CD14-positive monocyte (primary cell): ENCODE measurements at regions not wholly inside any gene's neighbourhood (a gene's known extent, or its start where the extent isn't known, plus 50 kb on each side); places are given as distances from the start of the nearest gene placed in this dataset.

Experiments
- DNase-seq, 3 donors: peaks; one replicate each; pipeline ENCODE4 v3.0.0-alpha.2; 2011 to 2022
- H2AFZ ChIP-seq: 2 replicates; pipeline ENCODE4 v1.6.0; 2012; ENCODE audit warnings: mild to moderate bottlenecking, low read depth, low read length, inconsistent platforms; ENCODE audit not compliant: insufficient read depth, poor library complexity, severe bottlenecking
- H3K27ac ChIP-seq, 2 donors: 1 replicate in 1 of 2; 2 replicates in 1 of 2; pipeline ENCODE4 v1.5.1; 2012 to 2013; ENCODE audit warnings: low read length in 2 of 2, control low read depth in 1 of 2, inconsistent platforms in 1 of 2, low read depth in 1 of 2, mild to moderate bottlenecking in 1 of 2
- H3K27me3 ChIP-seq, 2 donors: one replicate each; pipeline versions ENCODE4 v1.6.0 to v1.6.1; 2011 to 2013; ENCODE audit warnings: low read length in 2 of 2; ENCODE audit not compliant: control insufficient read depth in 2 of 2, insufficient read depth in 2 of 2
- H3K36me3 ChIP-seq, 2 donors: replicated peaks in 1 of 2; 1 replicate in 1 of 2; 2 replicates in 1 of 2; pipeline versions ENCODE4 v1.5.1 to v1.6.1; 2012 to 2013; ENCODE audit warnings: low read length in 2 of 2, control low read depth in 1 of 2, inconsistent platforms in 1 of 2, mild to moderate bottlenecking in 1 of 2; ENCODE audit not compliant: insufficient read depth in 2 of 2, control insufficient read depth in 1 of 2
- H3K4me1 ChIP-seq, 2 donors: 1 replicate in 1 of 2; 2 replicates in 1 of 2; pipeline versions ENCODE4 v1.5.1 to v1.6.1; 2012 to 2013; ENCODE audit warnings: low read length in 2 of 2, control low read depth in 1 of 2, inconsistent platforms in 1 of 2, mild to moderate bottlenecking in 1 of 2, moderate library complexity in 1 of 2; ENCODE audit not compliant: insufficient read depth in 2 of 2, control insufficient read depth in 1 of 2
- H3K4me2 ChIP-seq: replicated peaks from 2 replicates; pipeline ENCODE3; 2012; ENCODE audit warnings: low read length, moderate library complexity, mild to moderate bottlenecking; ENCODE audit not compliant: poor library complexity, severe bottlenecking; ENCODE audit errors: extremely low read depth
- H3K4me3 ChIP-seq, 3 experiments: fragments of 200-600 bp in 1 of 3; sonication (generic) in 1 of 3; replicated peaks in 1 of 3; 1 replicate in 2 of 3; 2 replicates in 1 of 3; pipeline ENCODE4 v1.5.1; 2011 to 2013; ENCODE audit warnings: low read length in 3 of 3, mild to moderate bottlenecking in 3 of 3, control low read depth in 2 of 3, low read depth in 2 of 3, inconsistent platforms in 1 of 3, moderate library complexity in 1 of 3
- H3K79me2 ChIP-seq: 2 replicates; pipeline ENCODE4 v1.6.0; 2012; ENCODE audit warnings: mild to moderate bottlenecking, control low read depth, inconsistent platforms, low read length, moderate library complexity; ENCODE audit not compliant: insufficient read depth
- H3K9ac ChIP-seq: 2 replicates; pipeline ENCODE4 v1.6.0; 2017; ENCODE audit warnings: low read length, mild to moderate bottlenecking; ENCODE audit not compliant: insufficient read depth, poor library complexity, severe bottlenecking
- H3K9me3 ChIP-seq, 2 donors: replicated peaks in 1 of 2; 1 replicate in 1 of 2; 2 replicates in 1 of 2; pipeline versions ENCODE4 v1.5.1 to v1.6.1; 2012 to 2013; ENCODE audit warnings: low read length in 2 of 2, control low read depth in 1 of 2; ENCODE audit not compliant: control insufficient read depth in 1 of 2, insufficient read depth in 1 of 2
- H4K20me1 ChIP-seq: 2 replicates; pipeline ENCODE4 v1.6.0; 2012; ENCODE audit warnings: mild to moderate bottlenecking, low read length, control low read depth, moderate library complexity; ENCODE audit not compliant: insufficient read depth
- H3K27ac Mint-ChIP-seq, 7 donors: one replicate each; pipeline ENCODE4 v1.8.0; 2020; ENCODE audit warnings: mild to moderate bottlenecking in 7 of 7, mixed read lengths in 7 of 7, moderate library complexity in 6 of 7, inconsistent platforms in 2 of 7
- H3K27me3 Mint-ChIP-seq, 3 donors: one replicate each; pipeline ENCODE4 v1.8.0; 2021 to 2022; ENCODE audit warnings: low read depth in 3 of 3, mild to moderate bottlenecking in 3 of 3, mixed read lengths in 3 of 3, moderate library complexity in 3 of 3, inconsistent platforms in 1 of 3
- H3K36me3 Mint-ChIP-seq, 2 donors: one replicate each; pipeline ENCODE4 v1.8.0; 2020; ENCODE audit warnings: mixed read lengths in 2 of 2, inconsistent platforms in 1 of 2, mild to moderate bottlenecking in 1 of 2
- H3K4me1 Mint-ChIP-seq: one replicate; pipeline ENCODE4 v1.8.0; 2020; ENCODE audit warnings: mild to moderate bottlenecking, mixed read lengths
- H3K4me3 Mint-ChIP-seq, 2 donors: one replicate each; pipeline ENCODE4 v1.8.0; 2020; ENCODE audit warnings: mild to moderate bottlenecking in 2 of 2, mixed read lengths in 2 of 2, moderate library complexity in 1 of 2
- H3K9me3 Mint-ChIP-seq, 7 donors: one replicate each; pipeline ENCODE4 v1.8.0; 2020 to 2022; ENCODE audit warnings: mixed read lengths in 7 of 7, mild to moderate bottlenecking in 6 of 7, moderate library complexity in 6 of 7, inconsistent platforms in 2 of 7
- WGBS: methylation state at CpG from one replicate; pipeline ENCODE4 v1.1.5; 2013; ENCODE audit warnings: missing lambda C conversion rate; ENCODE audit not compliant: insufficient coverage; 5-methylcytosine and 5-hydroxymethylcytosine counted together
- intact Hi-C, 2 donors: fragments of 100-400 bp; cut with micrococcal nuclease; formaldehyde crosslinking; loops; one replicate each; pipeline versions ENCODE4 v1.15.0 to v1.15.1; 2023
- TF ChIP-seq, protein P1 (sequence below): fragments of 200-600 bp; IDR thresholded peaks from one replicate; pipeline ENCODE4 v1.8.0; 2022; ENCODE audit warnings: antibody characterized with exemption, mild to moderate bottlenecking

DNA sequence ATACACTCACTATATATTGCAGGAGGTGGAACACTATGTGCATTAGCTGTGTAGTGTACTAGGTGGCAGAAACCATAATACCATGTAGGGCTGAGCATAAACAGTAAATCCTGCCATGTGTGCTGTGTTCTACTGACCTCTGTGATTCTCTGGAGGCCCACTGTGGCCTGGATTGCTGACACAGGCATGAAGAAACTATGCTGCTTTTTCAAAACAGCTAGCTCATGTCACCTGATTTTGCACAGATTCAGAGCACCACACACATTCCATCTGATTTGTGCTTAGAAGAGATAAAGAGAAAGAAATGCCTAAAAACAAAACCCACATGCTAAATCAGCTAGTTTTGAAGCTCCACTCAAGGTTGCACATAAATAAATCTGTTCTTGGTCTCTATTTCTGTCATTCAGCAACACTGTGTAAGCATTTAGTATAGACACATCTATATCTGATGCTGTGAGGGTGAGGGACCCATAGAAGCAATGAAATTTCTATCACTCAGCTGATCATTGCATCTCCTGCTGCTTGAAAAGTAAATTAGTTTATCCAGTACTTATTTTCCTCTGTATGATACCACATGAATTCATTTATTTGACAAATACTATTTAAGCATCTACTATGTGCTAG is 1007.7 kb upstream of the SEMA6D start:
- Histone ChIP-seq H3K27me3 (no peaks in the 10 kb centered on the region), H3K4me1 (no peaks in the 10 kb centered on the region), H4K20me1 (no peaks in the 10 kb centered on the region), H3K4me2 (no peak overlapping the region), H3K4me3 (no peak overlapping the region), H2AFZ (no peak overlapping the region), H3K36me3 (no peaks in the 10 kb centered on the region), H3K27ac (no peak overlapping the region), H3K9me3 (peaks cover 5 to 8% of the 10 kb centered on the region in 2 donors), H3K9ac (no peak overlapping the region), H3K79me2 (no peaks in the 10 kb centered on the region)
- Mint-ChIP-seq H3K4me1 (no peaks in the 10 kb centered on the region), H3K9me3 (peaks cover 0 to 8% (median 5%) of the 10 kb centered on the region in 7 donors), H3K36me3 (no peaks in the 10 kb centered on the region), H3K4me3 (no peak overlapping the region), H3K27me3 (peaks cover 0 to 2% (median 0%) of the 10 kb centered on the region in 3 donors), H3K27ac (no peak overlapping the region)
- intact Hi-C loops: no loop called here
- no peak for DNase-seq
- TF ChIP-seq, protein P1, sequence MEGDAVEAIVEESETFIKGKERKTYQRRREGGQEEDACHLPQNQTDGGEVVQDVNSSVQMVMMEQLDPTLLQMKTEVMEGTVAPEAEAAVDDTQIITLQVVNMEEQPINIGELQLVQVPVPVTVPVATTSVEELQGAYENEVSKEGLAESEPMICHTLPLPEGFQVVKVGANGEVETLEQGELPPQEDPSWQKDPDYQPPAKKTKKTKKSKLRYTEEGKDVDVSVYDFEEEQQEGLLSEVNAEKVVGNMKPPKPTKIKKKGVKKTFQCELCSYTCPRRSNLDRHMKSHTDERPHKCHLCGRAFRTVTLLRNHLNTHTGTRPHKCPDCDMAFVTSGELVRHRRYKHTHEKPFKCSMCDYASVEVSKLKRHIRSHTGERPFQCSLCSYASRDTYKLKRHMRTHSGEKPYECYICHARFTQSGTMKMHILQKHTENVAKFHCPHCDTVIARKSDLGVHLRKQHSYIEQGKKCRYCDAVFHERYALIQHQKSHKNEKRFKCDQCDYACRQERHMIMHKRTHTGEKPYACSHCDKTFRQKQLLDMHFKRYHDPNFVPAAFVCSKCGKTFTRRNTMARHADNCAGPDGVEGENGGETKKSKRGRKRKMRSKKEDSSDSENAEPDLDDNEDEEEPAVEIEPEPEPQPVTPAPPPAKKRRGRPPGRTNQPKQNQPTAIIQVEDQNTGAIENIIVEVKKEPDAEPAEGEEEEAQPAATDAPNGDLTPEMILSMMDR: no peak

DNA sequence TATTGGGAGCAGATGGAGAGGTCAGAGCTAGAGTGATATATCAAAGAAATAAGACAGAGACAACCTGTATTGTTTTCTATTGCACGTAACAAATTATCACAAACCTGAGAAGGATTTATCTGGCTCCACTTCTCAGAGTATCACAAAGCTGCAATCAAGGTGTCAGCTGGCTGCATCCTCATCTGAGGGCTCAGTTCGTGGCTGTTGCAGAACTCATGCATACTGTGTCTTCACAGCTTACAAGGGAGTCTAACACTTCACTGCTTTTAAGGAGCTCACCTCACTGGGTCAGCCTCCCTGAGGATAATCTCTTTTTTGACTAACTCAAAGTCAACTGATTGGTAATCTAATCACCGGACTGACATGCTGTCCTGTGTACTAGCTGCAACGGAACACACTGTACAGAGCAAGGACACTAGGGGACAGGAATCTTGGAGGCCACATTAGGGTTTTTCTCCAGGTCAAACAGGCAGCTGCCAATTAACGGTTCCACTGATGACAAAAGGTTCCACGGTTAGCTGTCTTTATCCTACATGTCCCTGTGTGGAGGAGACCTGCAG is 1006.8 kb upstream of the SEMA6D start:
- Mint-ChIP-seq H3K4me1 (no peaks in the 10 kb centered on the region), H3K27me3 (peaks cover 0 to 2% (median 0%) of the 10 kb centered on the region in 3 donors), H3K36me3 (no peaks in the 10 kb centered on the region), H3K27ac (no peak overlapping the region), H3K9me3 (peaks cover 0 to 8% (median 5%) of the 10 kb centered on the region in 7 donors), H3K4me3 (no peak overlapping the region)
- Histone ChIP-seq H3K4me2 (no peak overlapping the region), H3K36me3 (no peaks in the 10 kb centered on the region), H3K79me2 (no peaks in the 10 kb centered on the region), H3K4me1 (no peaks in the 10 kb centered on the region), H3K9ac (no peak overlapping the region), H3K9me3 (no peaks in the 10 kb centered on the region), H3K4me3 (no peak overlapping the region), H2AFZ (no peak overlapping the region), H3K27ac (no peak overlapping the region), H3K27me3 (no peaks in the 10 kb centered on the region), H4K20me1 (no peaks in the 10 kb centered on the region)
- WGBS: 75% methylated on average over 3 of the region's 6 CpGs
- TF ChIP-seq, protein P1: no peak
- intact Hi-C loops: no loop called here
- DNase-seq: no peak
